Nephron progenitor cell (in vitro differentiated cells): ENCODE measurements at regions not wholly inside any gene's neighbourhood (a gene's known extent, or its start where the extent isn't known, plus 50 kb on each side); places are given as distances from the start of the nearest gene placed in this dataset.

Experiments used
- DNase-seq: peaks from one replicate; pipeline ENCODE4 v3.0.0; 2021
- H3K27ac Mint-ChIP-seq: 2 replicates; pipeline ENCODE4 v1.8.0; 2021; ENCODE audit warnings: mild to moderate bottlenecking, moderate library complexity, mixed read lengths
- H3K27me3 Mint-ChIP-seq: 2 replicates; pipeline ENCODE4 v1.8.0; 2021; ENCODE audit warnings: mild to moderate bottlenecking, low read depth, mixed read lengths; ENCODE audit not compliant: poor library complexity
- H3K36me3 Mint-ChIP-seq: 2 replicates; pipeline ENCODE4 v1.8.0; 2021; ENCODE audit warnings: low read depth, mixed read lengths
- H3K4me1 Mint-ChIP-seq: 2 replicates; pipeline ENCODE4 v1.8.0; 2021; ENCODE audit warnings: mixed read lengths
- H3K4me3 Mint-ChIP-seq: 2 replicates; pipeline ENCODE4 v1.8.0; 2021; ENCODE audit warnings: mild to moderate bottlenecking, moderate library complexity, mixed read lengths
- H3K9me3 Mint-ChIP-seq: 2 replicates; pipeline ENCODE4 v1.8.0; 2021; ENCODE audit warnings: mild to moderate bottlenecking, moderate library complexity, mixed read lengths
- CTCF ChIP-seq: fragments of 200-600 bp; sonication (generic); IDR thresholded peaks from 2 replicates; pipeline ENCODE4 v1.5.0; 2021; ENCODE audit warnings: antibody characterized with exemption

GRCh38 chr6:90435207-90435899, 138.7 kb upstream of the BACH2 start:
- peaks cover 9% of the 10 kb centered on the region for H3K4me1 Mint-ChIP-seq
- H3K36me3 Mint-ChIP-seq, result peaks cover 2% of the 10 kb centered on the region
- no peak overlapping the region for H3K27ac Mint-ChIP-seq
- TF ChIP-seq CTCF, result no peak
- DNase-seq, result no peak
- H3K9me3 Mint-ChIP-seq, result peaks cover 14% of the 10 kb centered on the region
- H3K27me3 Mint-ChIP-seq, result peaks cover 2% of the 10 kb centered on the region
- no peak overlapping the region for H3K4me3 Mint-ChIP-seq

- H3K27me3 Mint-ChIP-seq, result peaks cover 5% of the 10 kb centered on the region
- H3K4me3 Mint-ChIP-seq, result no peak overlapping the region
- peak; percentile 30 for TF ChIP-seq CTCF
- H3K27ac Mint-ChIP-seq, result no peak overlapping the region
- H3K4me1 Mint-ChIP-seq, result peaks cover 4% of the 10 kb centered on the region
- H3K9me3 Mint-ChIP-seq, result peaks cover 27% of the 10 kb centered on the region
- H3K36me3 Mint-ChIP-seq, result peaks cover 11% of the 10 kb centered on the region
- peak; percentile 35 for DNase-seq
These were observed 137.5 kb upstream of the BACH2 start for GRCh38 chr6:90434094-90434493.

GRCh38 chr6:90432937-90433336, 136.3 kb upstream of the BACH2 start:
- no peak for TF ChIP-seq CTCF
- Mint-ChIP-seq H3K4me3 (no peak overlapping the region), H3K36me3 (peaks cover 12% of the 10 kb centered on the region), H3K27me3 (peaks cover 5% of the 10 kb centered on the region), H3K4me1 (peaks cover 4% of the 10 kb centered on the region), H3K9me3 (peaks cover 38% of the 10 kb centered on the region), H3K27ac (no peak overlapping the region)
- DNase-seq, result no peak

GRCh38 chr6:90432041-90432775, 135.6 kb upstream of the BACH2 start:
- TF ChIP-seq CTCF, result no peak
- no peak overlapping the region for H3K27ac Mint-ChIP-seq
- H3K27me3 Mint-ChIP-seq, result peaks cover 5% of the 10 kb centered on the region

GRCh38 chr6:90431576-90431975, 134.9 kb upstream of the BACH2 start:
- H3K27me3 Mint-ChIP-seq, result peaks cover 5% of the 10 kb centered on the region
- no peak overlapping the region for H3K27ac Mint-ChIP-seq
- TF ChIP-seq CTCF, result no peak
- peaks cover 45% of the 10 kb centered on the region for H3K9me3 Mint-ChIP-seq
- H3K36me3 Mint-ChIP-seq, result peaks cover 12% of the 10 kb centered on the region
- H3K4me3 Mint-ChIP-seq, result no peak overlapping the region
- no peak for DNase-seq
- H3K4me1 Mint-ChIP-seq, result peaks cover 2% of the 10 kb centered on the region

More at GRCh38 chr6:90432041-90432775, 135.6 kb upstream of the BACH2 start:
- Mint-ChIP-seq H3K36me3 (peaks cover 12% of the 10 kb centered on the region), H3K9me3 (peaks cover 41% of the 10 kb centered on the region), H3K4me3 (no peak overlapping the region), H3K4me1 (peaks cover 4% of the 10 kb centered on the region)
- DNase-seq, result no peak

GRCh38 chr6:90429713-90430112, 133.1 kb upstream of the BACH2 start:
- H3K4me3 Mint-ChIP-seq, result no peak overlapping the region
- no peaks in the 10 kb centered on the region for H3K4me1 Mint-ChIP-seq
- no peak for DNase-seq
- H3K27ac Mint-ChIP-seq, result no peak overlapping the region
- H3K36me3 Mint-ChIP-seq, result peaks cover 12% of the 10 kb centered on the region
- peaks cover 46% of the 10 kb centered on the region for H3K9me3 Mint-ChIP-seq
- TF ChIP-seq CTCF, result no peak
- H3K27me3 Mint-ChIP-seq, result peaks cover 5% of the 10 kb centered on the region
